Activated CD8-positive, alpha-beta memory T cell treated with anti-CD3 and anti-CD28 coated beads for 1 hour (primary cell): ENCODE measurements at regions not wholly inside any gene's neighbourhood (a gene's known extent, or its start where the extent isn't known, plus 50 kb on each side); places are given as distances from the start of the nearest gene placed in this dataset.
"Not testable (repeated sequence)": the region's sequence is repeated elsewhere in the genome, so short reads cannot be mapped to it uniquely, and the experiment has no call there.

Experiments used
- DNase-seq, 2 donors: peaks; one replicate each; pipeline ENCODE4 v3.0.0-alpha.2; 2020; ENCODE audit warnings: low read depth in 1 of 2; ENCODE audit errors: extremely low read depth in 1 of 2

DNA sequence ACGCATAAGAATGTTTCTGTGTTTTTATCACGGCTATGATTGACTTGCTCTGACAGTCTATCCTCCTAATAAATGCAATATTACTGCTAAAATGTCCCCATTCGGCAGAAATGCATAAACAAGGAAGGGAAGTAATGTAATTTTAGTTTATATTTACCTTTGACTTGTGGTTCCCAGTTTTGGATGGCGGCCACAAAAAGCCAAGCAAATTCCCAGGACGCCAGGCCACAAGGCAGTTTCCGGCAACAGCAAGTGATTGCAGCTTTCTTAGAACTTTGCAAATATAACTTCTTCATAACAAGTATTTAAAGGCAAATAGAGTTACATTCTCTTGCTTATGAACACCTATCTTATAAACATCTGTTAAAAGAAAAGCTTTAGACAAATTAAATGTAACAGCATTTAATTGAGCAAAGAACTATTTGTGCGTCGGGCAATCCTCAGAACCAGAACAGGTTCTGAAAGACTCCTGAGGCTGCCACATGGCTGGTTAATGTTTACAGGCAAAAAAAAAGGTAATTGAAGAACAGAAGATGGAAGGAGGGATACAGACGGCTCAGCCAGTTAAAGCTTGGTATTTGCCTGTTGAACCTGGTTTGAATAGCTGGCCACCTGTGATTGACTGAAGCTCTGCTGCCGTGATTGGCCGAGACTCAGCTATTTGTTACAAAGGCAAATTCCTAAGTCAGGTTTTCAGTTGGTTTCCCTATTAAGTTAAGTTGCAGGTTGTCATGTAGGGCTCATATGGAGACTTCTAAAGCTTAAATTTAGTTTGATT lies 80.8 kb downstream of the C21orf91 start:
- DNase-seq = no peak

- DNase-seq = no peak
These were observed 83.1 kb downstream of the C21orf91 start for GRCh38 chr21:17736072-17736471.

DNA sequence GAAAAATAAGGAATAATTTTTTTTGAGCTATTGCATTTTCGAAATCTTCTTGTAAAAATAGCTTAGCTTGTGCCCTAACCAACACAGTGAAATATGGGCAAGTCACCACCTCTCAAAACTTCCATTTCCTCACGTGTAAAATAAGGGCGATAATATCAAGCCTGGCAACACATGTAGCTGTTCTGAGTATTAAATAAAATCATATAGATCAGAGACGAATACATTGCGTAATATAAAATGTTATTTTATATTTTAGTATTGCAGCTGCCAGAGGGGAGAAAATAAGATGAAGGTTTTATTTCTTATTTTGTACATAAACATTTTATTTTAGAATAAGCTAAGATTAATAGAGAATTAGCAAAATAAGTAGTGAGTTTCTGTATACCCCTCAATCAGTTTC lies 85.9 kb downstream of the C21orf91 start:
- no peak for DNase-seq

DNA sequence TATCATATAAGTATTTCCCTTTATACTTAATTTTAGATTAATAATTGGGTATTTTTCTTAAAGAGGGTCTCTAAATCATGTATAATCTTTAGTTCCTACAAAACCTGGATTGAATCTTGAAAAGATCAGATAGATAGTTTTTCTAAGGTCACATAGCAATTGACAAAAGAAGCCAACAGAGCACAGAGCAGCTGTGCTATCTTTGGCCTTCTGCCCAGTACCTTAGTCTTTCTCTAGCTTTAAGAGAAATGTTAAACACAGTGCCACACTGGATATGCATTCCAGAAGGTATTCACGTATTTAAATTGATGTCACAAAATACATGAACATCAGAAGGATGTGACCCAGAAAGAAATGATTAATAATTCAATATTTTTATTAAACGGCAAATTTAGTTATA lies 86.8 kb downstream of the C21orf91 start:
- DNase-seq = no peak

DNA sequence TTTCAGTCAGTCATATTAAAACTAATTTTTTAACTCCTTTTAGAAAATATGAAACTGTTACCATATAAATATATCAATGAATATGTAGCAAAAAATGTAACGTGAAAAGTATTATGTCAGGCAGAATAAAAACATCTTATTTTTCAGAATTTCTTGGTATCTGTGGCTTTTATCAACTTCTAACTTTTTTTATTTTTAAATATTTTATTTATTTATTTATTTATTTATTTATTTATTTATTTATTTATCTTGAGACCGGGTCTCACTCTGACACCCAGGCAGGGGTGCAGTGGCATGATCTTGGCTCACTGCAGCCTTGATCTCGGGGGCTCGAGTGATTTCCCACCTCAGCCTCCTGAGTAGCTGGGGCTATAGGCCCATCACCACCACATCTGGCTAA lies 87.6 kb downstream of the C21orf91 start:
- DNase-seq = no peak

DNA sequence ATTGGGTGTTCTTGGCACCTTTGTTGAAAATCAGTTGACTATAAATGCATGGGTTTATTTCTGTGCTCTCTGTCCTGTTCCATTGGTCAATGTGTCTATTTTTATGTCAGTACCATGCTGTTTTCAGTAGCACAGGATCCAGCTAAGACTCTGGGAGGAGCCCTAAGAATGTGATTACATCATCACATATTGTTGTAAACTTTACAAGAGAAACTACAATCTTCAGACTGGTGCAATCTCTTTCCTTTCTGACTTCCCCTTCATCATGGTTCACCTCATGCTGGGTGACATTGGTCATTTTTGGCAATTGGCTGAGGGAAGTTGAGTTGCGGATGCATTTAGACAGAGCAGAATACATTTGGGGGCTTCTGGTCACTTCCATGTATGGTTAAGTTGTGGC lies 88.4 kb downstream of the C21orf91 start:
- no peak for DNase-seq

GRCh38 chr21:17729455-17729854 lies 89.7 kb downstream of the C21orf91 start:
- DNase-seq = no peak

DNA sequence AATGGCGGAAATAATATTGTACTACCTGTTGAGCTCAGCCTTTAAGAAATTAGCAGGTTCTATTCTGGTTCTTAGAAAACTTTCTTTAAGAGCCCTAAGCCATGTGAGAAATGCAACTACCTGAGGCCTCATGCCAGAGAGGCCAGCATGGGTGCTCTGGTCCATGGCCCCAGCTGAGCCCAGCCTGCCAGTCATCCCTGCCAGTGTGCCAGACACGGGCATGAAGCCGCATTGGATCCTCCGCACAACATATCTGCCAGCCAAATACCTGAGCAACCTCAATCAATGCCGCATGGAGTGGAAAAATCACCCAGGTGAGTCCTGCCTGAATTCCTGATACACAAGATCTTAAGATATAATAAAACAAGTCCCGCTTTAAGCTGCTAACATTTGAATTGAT lies 91.8 kb downstream of the C21orf91 start:
- DNase-seq = no peak

DNA sequence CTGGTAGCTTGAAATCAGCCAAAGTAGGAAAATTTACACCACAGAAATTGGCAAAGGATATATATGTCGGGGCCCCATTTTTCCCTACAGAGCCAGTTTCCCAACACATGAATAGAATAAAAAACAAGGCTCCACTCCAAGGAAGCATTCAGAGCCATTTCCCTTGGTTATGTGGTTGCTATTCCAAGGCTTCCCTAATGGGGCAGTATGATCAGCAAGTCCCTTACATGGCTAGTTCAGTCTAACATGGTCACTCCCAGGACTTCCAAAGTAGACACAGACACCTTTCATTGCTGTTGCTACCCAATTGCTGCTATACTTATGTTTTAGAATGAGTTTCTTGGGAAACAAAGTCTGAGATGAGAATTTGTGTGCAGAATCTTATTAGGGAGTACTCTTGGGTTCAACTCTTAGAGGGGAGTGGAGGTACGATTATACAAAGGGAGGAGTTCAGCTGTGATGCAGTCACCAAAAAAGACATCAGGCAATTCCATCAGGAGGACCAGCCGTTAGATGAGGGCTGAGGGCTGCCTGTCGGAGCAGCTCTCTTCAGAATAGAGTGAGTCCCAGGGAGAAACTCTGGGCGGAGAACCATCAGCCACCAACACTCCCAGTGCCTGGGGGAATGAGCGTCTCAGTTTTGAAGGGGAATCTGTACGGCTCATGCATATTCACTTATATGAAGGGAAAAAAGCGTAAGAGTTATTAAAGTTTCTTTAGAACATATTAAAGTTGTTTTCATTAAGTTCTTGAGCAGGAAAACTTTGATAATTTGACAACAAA lies 92.9 kb downstream of the C21orf91 start:
- no peak for DNase-seq

DNA sequence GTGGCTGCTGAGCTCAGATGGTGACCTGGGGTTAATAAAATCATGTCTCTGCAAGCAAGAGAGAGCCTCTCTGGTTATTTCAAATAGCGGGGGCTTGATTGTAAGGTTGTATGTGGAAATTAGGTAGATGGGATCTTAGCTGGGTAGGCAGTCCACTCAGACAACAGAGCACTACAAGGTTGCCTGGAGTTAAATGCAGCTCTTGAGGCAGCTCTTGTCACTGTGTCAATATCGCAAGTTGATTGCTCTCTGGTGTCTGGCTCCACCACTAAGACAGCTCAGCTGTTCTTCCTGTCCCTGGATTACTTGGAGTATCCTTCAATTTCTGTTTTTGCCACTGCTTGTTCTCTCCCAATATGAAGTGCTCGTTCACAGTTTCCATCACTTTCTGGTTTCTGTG lies 93.8 kb downstream of the C21orf91 start:
- no peak for DNase-seq

GRCh38 chr21:17712887-17713286 lies 100.2 kb upstream of the BTG3 start:
- DNase-seq = no peak

DNA sequence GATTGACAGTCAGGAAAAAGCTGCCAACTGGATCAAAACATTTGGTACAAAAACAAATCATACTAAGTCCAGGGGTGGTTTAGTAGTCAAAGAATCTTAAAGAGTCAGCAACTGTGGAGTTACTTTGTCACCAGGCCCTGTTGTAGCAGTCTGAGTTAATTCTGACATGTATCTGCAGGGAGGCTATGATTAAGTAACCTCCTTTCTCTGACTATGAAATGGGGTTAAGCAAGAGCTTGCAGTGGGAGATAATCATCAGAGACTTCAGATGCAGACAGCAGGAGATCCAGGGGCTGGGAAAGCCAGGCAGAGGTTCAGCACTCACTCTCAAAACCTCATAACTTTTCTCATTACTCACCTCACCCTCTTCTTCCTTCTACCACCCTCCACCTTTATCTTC lies 99.2 kb upstream of the BTG3 start:
- no peak for DNase-seq

DNA sequence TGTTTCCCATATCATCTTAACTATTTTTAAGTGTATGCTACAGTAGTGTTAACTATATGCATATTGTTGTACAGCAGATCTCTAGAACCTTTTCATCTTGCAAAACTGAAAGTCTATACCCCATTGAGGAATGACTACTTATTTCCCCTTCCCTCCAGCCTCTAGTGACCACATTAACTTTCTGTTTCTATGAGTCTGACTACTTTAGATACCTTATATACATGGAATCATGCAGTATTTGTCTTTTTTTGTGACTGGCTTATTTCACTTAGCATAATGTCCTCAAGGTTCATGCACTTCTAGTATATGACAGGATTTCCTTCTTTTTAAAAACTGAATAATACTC lies 96.5 kb upstream of the BTG3 start:
- no peak for DNase-seq

DNA sequence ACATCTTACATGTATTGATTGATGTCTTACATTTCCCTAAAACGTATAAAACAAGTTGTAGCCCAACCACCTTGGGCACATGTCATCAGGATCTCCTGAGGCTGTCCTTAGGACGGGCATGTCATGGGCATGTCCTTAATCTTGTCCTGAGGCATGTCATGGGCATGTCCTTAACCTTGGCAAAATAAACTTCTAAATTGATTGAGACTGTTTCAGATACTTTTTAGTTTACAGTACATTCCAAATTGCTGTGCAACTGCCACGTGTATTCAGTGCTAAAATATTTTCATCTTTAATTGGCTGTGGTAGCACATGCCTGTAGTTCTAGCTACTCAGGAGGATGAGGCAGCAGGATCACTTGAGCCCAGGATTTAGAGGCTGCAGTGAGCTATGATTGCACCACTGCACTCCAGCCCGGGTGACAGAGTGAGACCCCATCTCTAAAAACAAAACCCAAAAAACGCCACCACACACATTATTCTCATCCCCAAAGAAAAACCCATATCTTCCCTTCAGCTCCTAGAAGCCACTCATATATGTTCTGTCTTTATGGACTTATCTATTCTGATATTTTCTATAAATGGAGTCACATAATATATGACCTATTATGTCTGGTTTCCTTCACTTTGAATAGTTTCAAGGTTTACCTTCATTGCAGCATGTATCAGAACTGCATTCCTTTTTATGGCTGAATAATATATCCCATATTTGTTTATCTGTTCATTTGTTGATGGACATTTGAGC lies 96.0 kb upstream of the BTG3 start:
- DNase-seq = no peak

GRCh38 chr21:17699524-17700189 lies 87.0 kb upstream of the BTG3 start:
- DNase-seq = no peak

DNA sequence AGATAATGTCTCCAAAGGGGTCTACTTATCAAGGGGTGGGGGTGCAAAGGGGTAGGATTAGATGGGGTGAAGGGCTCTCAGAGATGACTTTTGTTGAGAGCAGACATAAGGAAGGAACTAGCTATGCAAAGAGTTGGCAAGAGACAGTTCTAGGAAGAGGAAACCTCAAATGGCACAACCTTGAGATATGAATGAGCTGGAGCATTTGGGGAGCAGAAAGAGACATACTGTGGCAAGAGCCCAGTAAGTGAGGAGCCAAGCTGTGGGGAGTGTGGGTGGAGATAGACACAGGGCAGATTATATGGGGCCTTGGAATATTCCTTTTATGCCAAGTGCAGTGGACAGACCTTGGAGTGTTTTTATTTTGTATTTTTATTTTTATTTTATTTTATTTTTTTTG lies 84.8 kb upstream of the BTG3 start:
- DNase-seq = no peak

- DNase-seq = not testable (repeated sequence)
These were observed 81.7 kb upstream of the BTG3 start for GRCh38 chr21:17694416-17694815.

DNA sequence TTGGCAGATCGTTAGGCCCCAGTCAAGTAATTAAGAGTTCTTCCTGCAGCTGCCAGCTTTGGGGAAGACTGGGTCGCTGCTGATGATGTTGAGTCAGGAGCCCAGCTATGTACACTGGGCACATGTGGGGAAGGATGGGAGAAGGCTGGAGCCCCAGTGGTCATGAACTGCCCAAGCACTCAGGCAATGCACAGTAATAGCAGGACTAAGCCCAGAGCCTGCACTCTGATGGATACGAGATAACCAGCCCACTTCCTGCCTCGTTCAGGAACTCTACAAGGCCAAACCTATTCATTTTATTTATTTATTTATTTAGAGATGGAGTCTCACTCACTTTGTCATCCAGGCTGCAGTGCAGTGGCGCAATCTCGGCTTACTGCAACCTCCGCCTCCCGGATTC lies 81.1 kb upstream of the BTG3 start:
- DNase-seq = no peak

- no peak for DNase-seq
These were observed 77.4 kb upstream of the BTG3 start for GRCh38 chr21:17690078-17690494.

GRCh38 chr21:17688912-17689874 lies 76.5 kb upstream of the BTG3 start:
- peak in 1 of 2 donors; percentile 15 for DNase-seq
